OCI-LY7 (cell line): ENCODE measurements at regions not wholly inside any gene's neighbourhood (a gene's known extent, or its start where the extent isn't known, plus 50 kb on each side); places are given as distances from the start of the nearest gene placed in this dataset.

Source experiments
- CTCF ChIP-seq: fragments of 200-600 bp; sonication (generic); conservative IDR thresholded peaks from 2 replicates; pipeline ENCODE4 v1.5.1; 2014; ENCODE audit warnings: mild to moderate bottlenecking, antibody characterized with exemption, low read length, moderate library complexity, mixed read lengths
- EZH2phosphoT487 ChIP-seq: fragments of 200-600 bp; sonication (generic); IDR thresholded peaks from 2 replicates; pipeline ENCODE4 v1.6.1; 2018; ENCODE audit warnings: low read depth, borderline replicate concordance, mild to moderate bottlenecking, mixed run types, antibody characterized with exemption, low read length, moderate library complexity, mixed read lengths

- TF ChIP-seq CTCF: no peak
- TF ChIP-seq EZH2phosphoT487: no peak
These were observed 220.7 kb downstream of the TBC1D2B start for GRCh38 chr15:77856705-77857346.
